Muscle layer of colon (tissue), 2 donors: ENCODE measurements at regions not wholly inside any gene's neighbourhood (a gene's known extent, or its start where the extent isn't known, plus 50 kb on each side); places are given as distances from the start of the nearest gene placed in this dataset.

Experiments
- H3K27ac ChIP-seq: one replicate; pipeline ENCODE4 v1.7.0; 2013; ENCODE audit warnings: low read depth, mild to moderate bottlenecking, low read length, moderate library complexity
- H3K27me3 ChIP-seq, 2 donors: one replicate each; pipeline ENCODE4 v1.7.0; 2013; ENCODE audit warnings: low read length in 2 of 2, mild to moderate bottlenecking in 2 of 2; ENCODE audit not compliant: insufficient read depth in 2 of 2, control insufficient read depth in 1 of 2
- H3K36me3 ChIP-seq: one replicate; pipeline ENCODE4 v1.7.0; 2013; ENCODE audit warnings: mild to moderate bottlenecking, low read length; ENCODE audit not compliant: insufficient read depth
- H3K4me1 ChIP-seq: one replicate; pipeline ENCODE4 v1.7.0; 2013; ENCODE audit warnings: mild to moderate bottlenecking, low read length; ENCODE audit not compliant: insufficient read depth
- H3K4me3 ChIP-seq, 2 donors: one replicate each; pipeline ENCODE4 v1.7.0; 2013; ENCODE audit warnings: low read length in 2 of 2, low read depth in 1 of 2, mild to moderate bottlenecking in 1 of 2, moderate library complexity in 1 of 2
- H3K9ac ChIP-seq: one replicate; pipeline ENCODE4 v1.7.0; 2013; ENCODE audit warnings: low read length
- H3K9me3 ChIP-seq: one replicate; pipeline ENCODE4 v1.7.0; 2013; ENCODE audit warnings: mild to moderate bottlenecking, low read length
- donor health status: abdominal sarcoma.
- donor health status: Adenocarcinoma of cecum.

- H3K36me3 ChIP-seq, result no peaks in the 10 kb centered on the region
- peaks cover 4% of the 10 kb centered on the region for H3K4me1 ChIP-seq
- H3K9ac ChIP-seq, result no peak overlapping the region
- H3K27me3 ChIP-seq, result no peaks in the 10 kb centered on the region
- H3K27ac ChIP-seq, result no peak overlapping the region
- H3K9me3 ChIP-seq, result no peaks in the 10 kb centered on the region
- H3K4me3 ChIP-seq, result no peak overlapping the region
Observed at GRCh38 chr2:200181755-200182154, 124.7 kb upstream of the SPATS2L start.

GRCh38 chr2:200184748-200185627 lies 121.5 kb upstream of the SPATS2L start:
- Histone ChIP-seq H3K4me3 (no peak overlapping the region), H3K27ac (no peak overlapping the region), H3K9ac (no peak overlapping the region), H3K9me3 (no peaks in the 10 kb centered on the region), H3K4me1 (no peaks in the 10 kb centered on the region), H3K36me3 (no peaks in the 10 kb centered on the region), H3K27me3 (no peaks in the 10 kb centered on the region)

GRCh38 chr2:200185628-200186000 lies 120.9 kb upstream of the SPATS2L start:
- Histone ChIP-seq H3K27me3 (no peaks in the 10 kb centered on the region), H3K9me3 (no peaks in the 10 kb centered on the region), H3K4me1 (no peaks in the 10 kb centered on the region), H3K27ac (no peak overlapping the region), H3K9ac (no peak overlapping the region), H3K36me3 (no peaks in the 10 kb centered on the region), H3K4me3 (no peak overlapping the region)

- Histone ChIP-seq H3K9ac (no peak overlapping the region), H3K36me3 (no peaks in the 10 kb centered on the region), H3K4me3 (no peak overlapping the region), H3K4me1 (no peaks in the 10 kb centered on the region), H3K9me3 (no peaks in the 10 kb centered on the region), H3K27ac (no peak overlapping the region), H3K27me3 (no peaks in the 10 kb centered on the region)
Observed at GRCh38 chr2:200186002-200186401, 120.5 kb upstream of the SPATS2L start.

GRCh38 chr2:200188876-200189275 lies 117.6 kb upstream of the SPATS2L start:
- H3K27me3 ChIP-seq, result no peaks in the 10 kb centered on the region
- no peak overlapping the region for H3K9ac ChIP-seq
- no peak overlapping the region for H3K27ac ChIP-seq
- no peak overlapping the region for H3K4me3 ChIP-seq
- no peaks in the 10 kb centered on the region for H3K9me3 ChIP-seq
- no peaks in the 10 kb centered on the region for H3K36me3 ChIP-seq
- no peaks in the 10 kb centered on the region for H3K4me1 ChIP-seq

- Histone ChIP-seq H3K4me3 (no peak overlapping the region), H3K27me3 (no peaks in the 10 kb centered on the region), H3K27ac (no peak overlapping the region)
Observed at GRCh38 chr2:200189964-200190363, 116.5 kb upstream of the SPATS2L start.

GRCh38 chr2:200193331-200193730 lies 113.2 kb upstream of the SPATS2L start:
- no peak overlapping the region for H3K27ac ChIP-seq
- no peaks in the 10 kb centered on the region for H3K36me3 ChIP-seq

More at GRCh38 chr2:200189964-200190363, 116.5 kb upstream of the SPATS2L start:
- H3K36me3 ChIP-seq, result no peaks in the 10 kb centered on the region
- H3K4me1 ChIP-seq, result no peaks in the 10 kb centered on the region
- no peak overlapping the region for H3K9ac ChIP-seq
- H3K9me3 ChIP-seq, result no peaks in the 10 kb centered on the region

GRCh38 chr2:200193791-200194190 lies 112.7 kb upstream of the SPATS2L start:
- Histone ChIP-seq H3K27ac (no peak overlapping the region), H3K27me3 (no peaks in the 10 kb centered on the region), H3K4me3 (no peak overlapping the region), H3K4me1 (no peaks in the 10 kb centered on the region), H3K9me3 (no peaks in the 10 kb centered on the region), H3K9ac (no peak overlapping the region), H3K36me3 (no peaks in the 10 kb centered on the region)

More at GRCh38 chr2:200193331-200193730, 113.2 kb upstream of the SPATS2L start:
- Histone ChIP-seq H3K4me1 (no peaks in the 10 kb centered on the region), H3K9ac (no peak overlapping the region), H3K9me3 (no peaks in the 10 kb centered on the region), H3K4me3 (no peak overlapping the region), H3K27me3 (no peaks in the 10 kb centered on the region)

- Histone ChIP-seq H3K9me3 (no peaks in the 10 kb centered on the region), H3K27me3 (no peaks in the 10 kb centered on the region), H3K27ac (no peak overlapping the region), H3K9ac (no peak overlapping the region), H3K4me1 (no peaks in the 10 kb centered on the region), H3K4me3 (no peak overlapping the region), H3K36me3 (no peaks in the 10 kb centered on the region)
Observed at GRCh38 chr2:200194746-200195145, 111.7 kb upstream of the SPATS2L start.

GRCh38 chr2:200199005-200199404 lies 107.5 kb upstream of the SPATS2L start:
- H3K4me3 ChIP-seq, result no peak overlapping the region
- H3K9ac ChIP-seq, result no peak overlapping the region
- H3K27ac ChIP-seq, result no peak overlapping the region
- H3K4me1 ChIP-seq, result no peaks in the 10 kb centered on the region
- no peaks in the 10 kb centered on the region for H3K9me3 ChIP-seq
- H3K36me3 ChIP-seq, result no peaks in the 10 kb centered on the region
- no peaks in the 10 kb centered on the region for H3K27me3 ChIP-seq

- Histone ChIP-seq H3K4me3 (no peak overlapping the region), H3K4me1 (no peaks in the 10 kb centered on the region), H3K27ac (no peak overlapping the region), H3K36me3 (no peaks in the 10 kb centered on the region), H3K9me3 (no peaks in the 10 kb centered on the region), H3K9ac (no peak overlapping the region), H3K27me3 (no peaks in the 10 kb centered on the region)
Observed at GRCh38 chr2:200199576-200200263, 106.8 kb upstream of the SPATS2L start.
